ENCODE measurements at regions not wholly inside any gene's neighbourhood (a gene's known extent, or its start where the extent isn't known, plus 50 kb on each side); places are given as distances from the start of the nearest gene placed in this dataset.
"Not testable (repeated sequence)": the region's sequence is repeated elsewhere in the genome, so short reads cannot be mapped to it uniquely, and the experiment has no call there.

DNA sequence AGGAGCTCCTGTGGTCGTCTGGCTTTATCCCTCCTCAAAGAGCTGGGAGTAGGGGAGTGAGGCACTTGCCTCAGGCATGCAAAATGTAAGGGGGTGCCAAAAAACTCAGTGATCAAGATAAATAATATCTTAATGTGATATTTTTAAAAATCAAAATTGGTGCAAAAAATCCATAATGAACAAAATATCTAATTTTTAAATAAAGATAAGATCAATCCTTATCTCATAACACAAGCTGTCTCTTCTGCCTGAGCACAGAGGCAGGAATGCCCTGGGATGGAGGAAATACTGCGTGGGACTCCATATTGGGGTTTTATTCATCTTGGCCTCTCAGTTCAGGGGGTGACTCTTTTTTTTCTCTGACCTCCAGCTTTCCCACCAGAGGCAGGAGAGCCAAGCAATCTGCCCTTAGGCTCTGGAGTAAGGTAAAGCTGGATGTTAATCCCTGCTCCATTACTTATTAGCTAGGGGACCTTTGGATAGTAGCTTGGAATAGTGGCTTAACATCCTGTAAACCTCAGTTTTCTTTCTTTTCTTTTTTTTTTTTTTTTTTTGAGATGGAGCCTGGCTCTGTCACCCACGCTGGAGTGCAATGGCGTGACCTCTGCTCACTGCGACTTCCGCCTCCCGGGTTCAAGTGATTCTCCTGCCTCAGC is 77.3 kb upstream of the NFASC start:
- TF ChIP-seq, protein P1, sequence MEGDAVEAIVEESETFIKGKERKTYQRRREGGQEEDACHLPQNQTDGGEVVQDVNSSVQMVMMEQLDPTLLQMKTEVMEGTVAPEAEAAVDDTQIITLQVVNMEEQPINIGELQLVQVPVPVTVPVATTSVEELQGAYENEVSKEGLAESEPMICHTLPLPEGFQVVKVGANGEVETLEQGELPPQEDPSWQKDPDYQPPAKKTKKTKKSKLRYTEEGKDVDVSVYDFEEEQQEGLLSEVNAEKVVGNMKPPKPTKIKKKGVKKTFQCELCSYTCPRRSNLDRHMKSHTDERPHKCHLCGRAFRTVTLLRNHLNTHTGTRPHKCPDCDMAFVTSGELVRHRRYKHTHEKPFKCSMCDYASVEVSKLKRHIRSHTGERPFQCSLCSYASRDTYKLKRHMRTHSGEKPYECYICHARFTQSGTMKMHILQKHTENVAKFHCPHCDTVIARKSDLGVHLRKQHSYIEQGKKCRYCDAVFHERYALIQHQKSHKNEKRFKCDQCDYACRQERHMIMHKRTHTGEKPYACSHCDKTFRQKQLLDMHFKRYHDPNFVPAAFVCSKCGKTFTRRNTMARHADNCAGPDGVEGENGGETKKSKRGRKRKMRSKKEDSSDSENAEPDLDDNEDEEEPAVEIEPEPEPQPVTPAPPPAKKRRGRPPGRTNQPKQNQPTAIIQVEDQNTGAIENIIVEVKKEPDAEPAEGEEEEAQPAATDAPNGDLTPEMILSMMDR (IDR thresholded peaks at IDR 0.05; ENCODE audit: low read depth, low read length), result no peak
- no peak overlapping the region for H3K4me3 ChIP-seq (ENCODE audit: low read depth, low read length)

DNA sequence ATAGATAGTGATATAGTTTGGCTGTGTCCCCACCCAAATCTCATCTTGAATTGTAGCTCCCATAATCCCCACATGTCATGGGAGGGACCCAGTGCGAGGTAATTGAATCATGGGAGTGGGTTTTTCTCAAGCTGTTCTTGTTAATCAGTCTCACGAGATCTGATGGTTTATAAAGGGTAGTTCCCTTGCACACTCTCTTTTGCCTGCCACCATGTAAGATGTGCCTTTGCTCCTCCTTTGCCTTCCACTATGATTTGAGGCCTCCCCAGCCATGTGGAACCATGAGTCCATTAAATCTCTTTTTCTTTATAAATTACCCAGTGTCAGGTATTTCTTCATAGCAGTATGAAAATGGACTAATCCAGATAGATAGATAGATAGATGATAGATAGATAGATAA is 73.8 kb upstream of the NFASC start:
- not testable (repeated sequence) for H3K4me3 ChIP-seq (ENCODE audit: low read depth, low read length)

DNA sequence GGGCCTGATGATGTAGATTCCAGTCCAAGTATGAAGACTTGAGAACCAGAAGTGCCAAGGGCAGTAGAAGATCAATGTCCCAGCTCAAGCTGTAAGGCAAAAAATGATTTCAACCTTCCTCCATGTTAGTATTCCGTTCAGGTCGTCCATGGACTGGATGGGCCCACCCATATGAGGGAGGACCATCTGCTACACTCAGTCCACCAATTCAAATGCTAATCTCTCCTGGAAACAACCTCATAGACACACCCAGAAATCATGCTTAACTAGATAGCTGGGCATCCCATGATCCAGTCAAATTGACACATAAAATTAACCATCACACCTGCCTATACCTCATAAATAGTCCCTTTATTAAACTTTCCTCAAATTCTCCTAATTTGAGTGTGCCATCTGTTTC is 73.3 kb upstream of the NFASC start:
- TF ChIP-seq, protein P1 (IDR thresholded peaks at IDR 0.05; ENCODE audit: low read depth, low read length), result no peak
- H3K4me3 ChIP-seq (ENCODE audit: low read depth, low read length), result no peak overlapping the region

DNA sequence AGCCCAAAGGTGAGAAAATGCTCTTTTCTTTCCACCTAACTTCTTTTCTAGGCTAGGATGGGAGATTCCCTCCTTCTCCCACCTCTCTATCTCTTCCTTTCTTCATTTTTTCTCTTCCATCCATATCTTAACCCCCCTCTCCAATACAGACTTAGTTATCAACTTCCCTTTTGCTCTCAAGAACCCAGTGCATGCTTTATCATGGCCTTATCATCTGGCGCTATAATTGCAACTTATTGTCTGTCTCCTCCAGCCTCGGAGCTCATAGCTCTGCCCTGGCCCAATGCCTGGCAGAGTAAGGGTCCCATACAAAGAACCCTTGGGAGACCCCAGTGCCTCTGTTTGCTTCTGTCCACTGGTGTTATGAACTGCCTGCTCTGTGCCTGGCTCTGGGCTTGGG is 71.0 kb upstream of the NFASC start:
- TF ChIP-seq, protein P1 (IDR thresholded peaks at IDR 0.05; ENCODE audit: low read depth, low read length), result no peak
- H3K4me3 ChIP-seq (ENCODE audit: low read depth, low read length), result no peak overlapping the region

DNA sequence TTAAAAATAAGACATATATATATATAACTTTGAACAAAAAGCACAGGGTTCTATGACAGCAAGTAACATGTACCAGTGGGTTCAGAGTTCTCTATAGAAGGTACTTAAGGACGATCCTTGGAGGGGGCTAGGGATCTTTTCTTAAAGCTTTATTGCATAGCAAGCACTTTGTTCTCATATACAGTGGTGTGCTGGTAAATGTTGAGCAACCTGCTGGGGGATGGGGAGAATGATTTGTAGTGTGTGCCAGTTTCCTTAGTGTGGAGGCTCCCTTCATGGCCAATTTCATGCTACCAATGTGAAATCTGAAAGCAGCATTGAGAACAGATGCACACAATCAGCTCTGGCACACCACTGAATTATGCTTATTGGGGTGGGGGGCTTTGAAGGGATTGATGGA is 69.5 kb upstream of the NFASC start:
- no peak overlapping the region for H3K4me3 ChIP-seq (ENCODE audit: low read depth, low read length)
- TF ChIP-seq, protein P1 (IDR thresholded peaks at IDR 0.05; ENCODE audit: low read depth, low read length), result no peak

DNA sequence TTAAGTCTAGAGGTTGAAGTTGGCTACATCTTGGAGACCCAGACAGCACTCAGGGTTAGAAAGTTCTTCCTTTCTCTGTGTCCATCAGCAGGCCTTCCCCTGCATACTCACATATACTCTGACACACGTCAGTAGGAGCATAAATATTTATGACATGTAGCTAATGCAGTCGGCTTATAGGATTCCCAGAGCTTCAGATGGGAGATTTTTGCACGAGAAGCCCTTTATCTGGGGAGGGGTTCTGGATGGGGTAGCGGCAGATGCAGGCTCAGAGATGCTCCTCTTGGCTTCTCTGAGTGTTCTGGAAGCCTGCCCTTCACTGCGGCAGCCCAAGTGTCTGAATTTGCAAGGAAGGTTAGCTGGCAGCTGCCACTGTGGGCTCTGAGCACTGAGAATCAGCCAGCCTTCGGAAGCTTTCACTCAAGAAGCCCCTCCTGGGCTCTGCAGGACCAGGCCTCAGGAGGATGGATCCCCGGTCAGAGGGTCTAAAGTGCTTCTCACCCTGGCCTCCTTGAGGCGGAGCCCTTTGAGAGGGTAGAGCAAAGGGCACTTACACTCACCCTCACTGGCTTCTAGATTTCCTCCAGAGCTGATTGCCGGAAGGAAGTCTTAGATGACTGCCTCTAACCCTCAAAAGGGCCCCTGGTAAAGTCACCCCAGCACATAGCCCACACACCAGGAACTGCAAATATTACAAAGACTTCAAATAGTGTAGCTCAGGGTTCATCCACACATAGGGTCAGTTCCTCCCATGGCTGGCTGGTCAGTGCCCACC is 68.1 kb upstream of the NFASC start:
- TF ChIP-seq, protein P1 (IDR thresholded peaks at IDR 0.05; ENCODE audit: low read depth, low read length), result no peak
- H3K4me3 ChIP-seq (ENCODE audit: low read depth, low read length), result no peak overlapping the region

DNA sequence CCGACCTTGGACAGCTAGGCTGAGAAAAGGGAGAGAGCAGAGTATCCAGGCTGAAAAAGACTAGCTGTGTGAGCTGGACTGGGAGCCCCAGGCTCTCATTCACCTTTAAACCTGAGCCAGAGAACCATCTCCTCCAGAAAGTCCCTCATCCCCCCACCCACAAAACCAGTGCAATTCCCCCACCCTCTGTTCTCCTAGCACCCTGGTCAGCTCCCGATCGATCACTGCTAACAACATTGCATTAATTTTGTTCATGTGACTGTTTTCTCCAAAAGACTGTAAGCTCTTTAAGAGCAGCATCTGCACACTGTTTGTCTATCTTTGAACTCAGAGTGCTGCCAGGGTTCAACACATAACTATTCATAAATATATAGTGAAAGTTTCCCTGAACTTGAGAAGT is 67.1 kb upstream of the NFASC start:
- TF ChIP-seq, protein P1 (IDR thresholded peaks at IDR 0.05; ENCODE audit: low read depth, low read length), result no peak
- no peak overlapping the region for H3K4me3 ChIP-seq (ENCODE audit: low read depth, low read length)

Data from WI38 (cell line).